HG02981 (cell line): ENCODE measurements at regions not wholly inside any gene's neighbourhood (a gene's known extent, or its start where the extent isn't known, plus 50 kb on each side); places are given as distances from the start of the nearest gene placed in this dataset.
"Not testable (repeated sequence)": the region's sequence is repeated elsewhere in the genome, so short reads cannot be mapped to it uniquely, and the experiment has no call there.

Source experiments
- ATAC-seq: cut with Tn5 transposase; IDR thresholded peaks from one replicate; pipeline ENCODE4 v1.9.1; 2021; ENCODE audit warnings: mild to moderate bottlenecking, moderate library complexity; ENCODE audit not compliant: unreplicated experiment

DNA sequence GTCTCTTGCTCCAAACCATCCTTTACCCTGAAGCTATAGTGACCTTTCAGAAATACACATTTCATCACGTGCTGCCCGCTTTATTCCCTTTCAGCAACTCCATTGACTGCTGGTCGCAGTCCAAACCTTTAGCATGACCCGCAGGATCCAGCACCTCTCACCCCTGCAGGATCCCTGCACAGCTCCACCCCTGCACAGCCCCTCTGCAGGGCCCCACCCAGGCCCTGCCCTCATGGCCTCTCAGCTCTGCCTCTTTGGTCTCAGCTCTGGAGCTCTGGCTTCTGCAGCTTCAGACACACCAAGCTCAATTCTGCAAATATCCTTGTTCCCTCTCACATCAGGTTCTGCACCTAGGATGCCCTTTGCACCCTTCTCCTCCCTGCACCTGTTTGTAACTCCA lies 264.9 kb upstream of the C1orf174 start:
- no peak for ATAC-seq

DNA sequence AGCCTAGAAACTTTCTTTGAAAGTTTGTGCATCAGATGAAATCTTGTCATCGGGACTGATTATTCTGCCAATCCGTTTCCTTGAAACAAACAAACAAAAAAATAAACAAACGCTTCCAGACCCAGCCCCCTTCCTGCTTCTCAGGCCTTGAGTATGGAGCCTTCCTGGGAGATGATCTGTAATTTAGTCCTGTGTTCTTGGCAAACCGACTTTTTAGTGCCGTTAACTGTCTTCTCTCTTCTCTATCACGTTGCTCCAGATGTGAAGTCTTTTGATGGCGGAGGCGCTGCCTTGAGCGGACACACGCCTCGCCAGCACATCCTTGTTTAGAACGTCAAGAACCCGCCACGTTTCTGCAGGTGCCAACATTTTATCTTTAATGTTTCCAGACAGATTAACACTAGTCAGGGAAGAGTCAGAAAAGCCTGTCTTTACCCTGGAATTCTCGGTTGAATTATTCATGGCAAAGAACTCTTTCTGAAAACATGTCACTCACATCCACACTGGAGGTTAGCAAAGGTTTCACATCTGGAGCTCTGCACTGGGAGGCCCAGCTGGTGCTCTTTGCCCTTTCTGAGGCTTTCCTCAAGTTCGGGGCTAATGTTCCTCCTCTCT lies 265.7 kb upstream of the C1orf174 start:
- ATAC-seq, result no peak

- no peak for ATAC-seq
These were observed 266.6 kb upstream of the C1orf174 start for GRCh38 chr1:4166713-4167112.

DNA sequence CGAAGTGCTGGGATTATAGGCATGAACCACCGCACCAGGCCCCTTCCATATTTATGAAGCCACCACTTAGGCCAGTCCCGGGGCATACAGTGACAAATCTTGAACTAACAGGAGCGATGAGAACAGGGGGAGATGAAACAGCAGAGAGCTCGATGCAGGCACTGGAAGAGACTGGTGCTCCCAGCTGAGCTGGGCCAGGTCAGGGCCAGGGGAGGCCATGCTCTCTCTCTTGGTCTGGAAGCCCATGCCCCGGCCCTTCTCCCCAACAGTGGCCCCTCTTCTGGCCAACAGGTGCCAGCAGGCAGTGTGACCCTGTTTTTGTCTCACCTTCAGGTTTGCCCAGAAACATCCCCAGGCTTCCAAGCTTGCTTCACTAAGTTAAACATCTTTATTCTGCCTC lies 269.9 kb upstream of the C1orf174 start:
- ATAC-seq, result no peak

GRCh38 chr1:4170548-4171340 lies 270.7 kb upstream of the C1orf174 start:
- no peak for ATAC-seq

- ATAC-seq, result no peak
These were observed 271.7 kb upstream of the C1orf174 start for GRCh38 chr1:4171480-4172450.

DNA sequence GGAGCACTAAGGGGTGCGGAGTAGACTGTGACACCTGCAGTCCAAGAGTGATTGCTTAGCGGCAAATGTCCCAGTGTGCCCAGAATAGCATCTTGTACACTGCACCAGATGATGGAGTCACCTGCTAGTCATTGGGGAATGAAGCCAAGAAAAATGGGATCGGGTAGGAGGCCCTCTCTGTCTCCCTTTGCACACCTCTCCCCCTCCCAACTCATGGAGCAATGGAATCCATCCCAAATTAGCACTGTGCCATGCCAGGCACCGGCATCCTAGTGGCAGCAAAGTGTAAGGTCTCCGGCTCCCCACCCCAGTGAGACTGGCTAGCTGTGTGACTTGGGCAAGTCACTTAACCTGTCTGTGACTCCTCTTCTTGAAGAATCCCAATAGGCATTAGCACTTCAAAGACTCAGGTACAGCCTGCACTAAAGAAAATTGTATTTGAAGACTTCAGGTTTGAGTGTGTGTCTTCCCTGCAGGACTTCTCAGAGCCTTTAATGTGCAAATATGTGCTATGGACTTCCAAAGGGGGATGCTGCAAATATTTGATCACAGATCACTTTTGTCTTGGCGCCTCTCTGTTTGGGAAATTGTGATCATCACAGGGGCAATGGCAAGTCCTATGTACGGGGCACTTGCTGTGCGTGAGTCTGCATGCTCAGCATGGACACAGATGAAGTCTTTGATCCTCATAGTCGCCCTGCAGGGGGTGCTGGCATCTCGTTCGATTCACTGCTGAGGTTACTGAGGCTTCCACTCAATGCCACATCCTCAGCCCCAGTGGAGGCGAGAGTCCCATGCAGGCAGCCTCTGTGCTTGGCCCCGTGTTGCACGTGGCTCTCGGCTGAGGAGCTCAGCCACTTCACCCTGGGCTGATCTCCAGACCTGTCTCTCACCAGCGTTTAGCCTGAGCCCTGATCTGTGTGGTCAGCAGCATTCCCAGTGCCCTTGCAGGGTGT lies 272.9 kb upstream of the C1orf174 start:
- no peak for ATAC-seq

DNA sequence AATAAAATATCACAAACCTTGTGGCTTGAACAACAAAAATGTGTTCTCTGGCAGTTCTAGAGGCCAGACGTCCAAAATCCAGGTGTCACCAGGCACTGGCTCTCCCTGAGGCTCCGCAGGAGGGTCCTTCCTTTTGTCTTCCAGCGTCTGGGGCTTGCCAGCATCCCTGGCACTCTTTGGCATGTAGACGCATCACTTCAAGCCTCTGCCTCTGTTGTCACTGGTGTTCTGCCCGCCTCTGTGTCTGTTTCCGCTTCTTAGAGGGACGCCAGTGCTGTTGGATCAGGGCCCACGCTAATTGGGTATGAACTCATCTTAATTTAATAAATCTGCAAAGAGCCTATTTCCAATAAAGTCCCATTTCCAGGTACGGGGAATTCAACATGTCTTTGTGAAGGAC lies 273.7 kb upstream of the C1orf174 start:
- no peak for ATAC-seq

DNA sequence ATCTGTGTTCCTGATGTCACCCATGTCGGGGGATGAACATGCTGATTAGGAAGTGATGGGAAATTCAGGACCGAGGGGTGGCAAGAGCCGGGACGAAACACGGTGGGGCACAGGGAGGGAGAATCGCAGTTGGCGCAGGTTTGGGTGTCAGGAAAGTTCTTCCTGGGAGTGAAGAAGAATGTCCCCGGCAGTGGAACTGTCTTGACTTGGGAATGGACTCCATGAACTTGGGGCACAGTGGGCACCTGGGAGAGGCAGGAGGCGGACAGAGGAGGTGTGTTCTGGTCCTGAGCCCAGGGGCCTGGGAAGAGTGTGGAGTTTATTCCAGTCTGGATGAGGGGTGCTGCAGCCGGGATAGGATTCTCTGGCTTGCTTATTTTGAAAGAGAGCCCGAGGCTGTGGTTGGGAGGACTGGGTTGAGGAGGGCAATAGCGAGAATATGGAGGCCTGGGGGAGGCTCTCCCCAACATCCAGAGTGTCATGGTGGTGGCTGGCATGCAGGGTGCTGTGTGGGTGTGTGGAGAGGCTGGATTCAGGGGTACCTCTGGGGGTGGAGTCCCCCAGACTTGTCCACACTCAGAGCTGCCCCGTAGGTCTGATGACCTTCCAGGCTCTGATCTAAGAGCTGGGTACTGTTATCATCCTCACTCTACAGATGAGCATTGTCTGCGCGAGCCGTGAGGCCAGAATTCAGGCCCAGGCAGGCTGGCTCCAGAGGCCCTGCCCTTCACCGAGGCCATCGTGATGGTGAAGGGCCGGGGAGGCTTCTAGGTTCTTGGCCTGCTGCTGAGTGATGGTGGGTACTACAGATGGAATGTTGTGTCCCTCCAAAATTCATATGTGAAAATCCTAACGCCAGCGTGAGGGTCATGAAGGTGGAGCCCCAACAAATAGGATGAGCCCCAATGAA lies 274.5 kb upstream of the C1orf174 start:
- no peak for ATAC-seq

DNA sequence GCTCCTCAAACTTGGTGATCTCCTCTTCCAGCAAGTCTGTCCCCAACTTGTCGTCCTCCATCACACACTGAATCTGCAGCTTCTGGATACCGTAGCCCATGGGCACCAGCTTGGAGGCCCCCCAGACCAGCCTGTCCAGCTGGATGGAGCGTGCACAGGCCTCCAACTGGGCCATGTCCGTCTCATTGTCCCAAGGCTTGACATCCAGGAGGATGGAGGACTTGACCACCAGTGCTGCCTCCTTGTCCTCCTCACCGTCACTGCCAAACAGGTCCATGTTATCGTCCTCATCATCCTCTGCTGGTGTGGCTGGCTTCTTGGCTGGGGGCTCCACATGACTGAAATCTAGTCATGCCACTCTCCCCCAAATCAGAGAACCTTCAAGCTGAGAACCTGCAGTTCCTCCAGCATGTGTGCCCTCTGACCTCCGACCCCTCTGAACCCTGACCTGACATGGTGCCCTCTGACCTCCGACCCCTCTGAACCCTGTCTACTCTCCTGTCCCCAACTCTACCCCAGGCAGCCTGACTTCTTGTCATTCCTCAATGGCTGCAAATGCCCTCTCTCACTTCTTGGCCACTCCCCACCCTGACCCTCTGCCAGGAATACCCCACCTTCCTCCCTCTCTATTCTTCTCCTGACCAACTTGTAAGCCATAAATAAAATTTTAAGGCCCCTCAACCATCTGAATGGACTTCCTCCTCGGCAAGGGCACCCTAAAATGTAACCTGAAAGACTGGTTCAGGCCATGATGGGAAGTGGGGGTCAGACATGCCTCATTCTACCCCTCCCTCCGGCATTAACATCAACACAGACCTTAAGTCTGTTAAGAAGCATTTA lies 275.7 kb upstream of the C1orf174 start:
- no peak for ATAC-seq

GRCh38 chr1:4176841-4177240 lies 276.8 kb upstream of the C1orf174 start:
- ATAC-seq, result no peak

DNA sequence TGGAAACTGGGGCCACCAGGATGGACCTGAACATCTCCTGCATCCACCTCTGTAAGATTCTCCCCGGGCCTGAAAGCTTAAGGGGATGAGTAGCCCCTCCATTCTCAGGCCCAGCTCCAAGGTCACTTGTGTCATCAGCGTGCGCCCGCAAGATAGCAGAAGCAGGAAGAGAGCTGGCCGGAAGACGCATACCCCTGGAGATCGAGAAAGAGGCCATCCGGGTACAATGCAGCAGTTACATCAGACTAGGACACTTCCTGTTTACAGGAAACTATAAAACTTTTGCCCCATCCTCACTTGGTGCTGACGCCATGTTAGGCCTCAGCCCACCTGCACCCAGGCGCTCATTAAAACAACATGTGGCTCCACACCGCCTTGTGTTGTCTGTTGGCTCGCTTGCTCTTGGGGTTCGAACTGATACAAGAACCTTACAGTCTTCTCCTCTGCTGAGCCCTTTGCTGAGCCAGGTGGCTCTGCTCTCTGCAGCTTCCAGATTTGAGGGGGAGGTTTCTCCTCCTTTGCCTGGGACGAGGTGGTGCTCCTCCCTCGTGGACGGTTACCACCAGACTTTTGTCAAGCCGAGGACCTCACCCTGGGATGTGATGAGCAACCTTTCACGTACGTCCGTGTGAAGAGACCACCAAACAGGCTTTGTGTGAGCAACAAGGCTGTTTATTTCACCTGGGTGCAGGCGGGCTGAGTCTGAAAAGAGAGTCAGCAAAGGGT lies 277.5 kb upstream of the C1orf174 start:
- no peak for ATAC-seq

DNA sequence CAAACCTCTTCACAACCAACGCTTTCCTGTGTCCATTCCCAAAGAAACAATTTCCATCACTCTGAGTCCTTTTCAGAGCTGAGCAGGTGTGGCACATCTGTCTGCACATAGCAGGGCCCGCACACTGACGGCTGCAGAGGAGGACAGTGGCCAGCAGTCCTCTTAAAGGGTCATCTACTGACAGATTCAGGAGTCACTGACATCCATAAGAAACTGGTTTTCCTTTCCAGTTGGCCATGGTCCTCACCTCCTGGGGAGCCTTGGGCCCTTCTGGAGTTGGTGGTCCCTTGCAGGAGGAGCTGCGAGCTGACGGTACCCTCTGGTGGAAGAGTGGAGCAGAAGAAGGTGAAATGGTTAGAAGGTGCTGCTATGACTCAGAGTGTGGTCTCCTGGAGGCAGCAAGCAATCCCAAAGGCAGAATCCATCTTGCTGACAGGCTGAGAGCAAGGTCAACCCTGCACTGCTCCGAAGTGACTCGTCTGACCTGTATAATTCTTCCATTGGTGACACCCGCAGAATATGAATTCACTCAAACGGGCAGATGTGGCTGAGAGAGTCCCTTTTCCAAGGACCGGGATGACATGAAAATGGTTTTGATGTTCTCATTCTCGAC lies 278.5 kb upstream of the C1orf174 start:
- ATAC-seq, result no peak

- no peak for ATAC-seq
These were observed 280.1 kb upstream of the C1orf174 start for GRCh38 chr1:4179914-4180735.

GRCh38 chr1:4186486-4186885 lies 286.4 kb upstream of the C1orf174 start:
- not testable (repeated sequence) for ATAC-seq

DNA sequence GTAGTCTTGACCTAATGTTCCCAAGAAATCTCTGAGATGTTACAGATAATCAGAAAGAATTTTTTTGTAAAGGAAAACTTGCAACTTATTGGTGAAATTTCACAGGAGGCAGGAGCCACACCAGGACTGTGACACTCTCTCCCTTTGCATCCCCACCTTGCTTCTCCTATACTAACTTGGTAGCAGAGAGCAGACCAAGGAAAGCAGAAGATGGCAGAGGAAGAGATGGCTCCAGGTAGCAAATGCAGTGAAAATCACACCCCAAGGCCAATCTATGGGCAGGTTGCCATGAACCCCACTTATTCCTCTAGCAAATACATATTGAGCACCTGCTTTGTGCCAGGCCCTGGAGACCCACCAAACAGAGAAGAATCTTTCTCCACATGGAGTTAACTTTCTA lies 303.4 kb upstream of the C1orf174 start:
- ATAC-seq, result no peak
